ENCODE measurements at regions not wholly inside any gene's neighbourhood (a gene's known extent, or its start where the extent isn't known, plus 50 kb on each side); places are given as distances from the start of the nearest gene placed in this dataset.

DNA sequence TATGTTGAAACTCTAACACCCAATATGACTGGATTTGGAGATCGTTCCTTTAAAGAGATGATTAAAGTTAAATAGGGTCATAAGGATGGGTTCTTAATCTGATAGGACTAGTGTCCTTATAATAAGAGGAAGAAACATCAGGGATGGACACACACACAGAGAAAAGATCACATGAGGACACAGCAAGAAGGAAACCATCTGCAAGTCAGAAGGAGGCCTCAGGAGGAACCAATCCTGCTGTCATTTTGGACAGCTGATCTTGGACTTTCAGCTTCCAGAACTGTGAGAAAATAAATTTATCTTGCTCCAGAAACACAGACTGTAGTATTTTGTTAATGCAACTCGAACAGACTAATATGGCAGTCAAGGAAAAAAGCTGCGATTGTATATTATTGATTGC, 631.5 kb downstream of the PCDH7 start:
- no peak for TF ChIP-seq GATA2 (IDR thresholded peaks at IDR 0.05; ENCODE audit: low read depth, low read length)
- no peak for TF ChIP-seq GATA3 (IDR thresholded peaks at IDR 0.05; ENCODE audit: low read depth, low read length)

All from SH-SY5Y (cell line).